ENCODE measurements at regions not wholly inside any gene's neighbourhood (a gene's known extent, or its start where the extent isn't known, plus 50 kb on each side); places are given as distances from the start of the nearest gene placed in this dataset.

GRCh38 chr15:38623744-38624143 lies 59.1 kb upstream of the RASGRP1 start:
- TF ChIP-seq CTCF (IDR thresholded peaks at IDR 0.05) = no peak

GRCh38 chr15:38624244-38625205 lies 59.9 kb upstream of the RASGRP1 start:
- TF ChIP-seq CTCF (IDR thresholded peaks at IDR 0.05) = no peak

- no peak for TF ChIP-seq CTCF (IDR thresholded peaks at IDR 0.05)
These were observed 61.3 kb upstream of the RASGRP1 start for GRCh38 chr15:38625886-38626285.

- TF ChIP-seq CTCF (IDR thresholded peaks at IDR 0.05) = no peak
These were observed 61.9 kb upstream of the RASGRP1 start for GRCh38 chr15:38626443-38627050.

GRCh38 chr15:38627689-38628277 lies 63.2 kb upstream of the RASGRP1 start:
- TF ChIP-seq CTCF (IDR thresholded peaks at IDR 0.05) = no peak

- TF ChIP-seq CTCF (IDR thresholded peaks at IDR 0.05) = no peak
These were observed 66.8 kb upstream of the RASGRP1 start for GRCh38 chr15:38631119-38632075.

GRCh38 chr15:38635170-38635569 lies 70.6 kb upstream of the RASGRP1 start:
- TF ChIP-seq CTCF (IDR thresholded peaks at IDR 0.05) = no peak

All from LNCAP (cell line).